HG03159 (cell line): ENCODE measurements at regions not wholly inside any gene's neighbourhood (a gene's known extent, or its start where the extent isn't known, plus 50 kb on each side); places are given as distances from the start of the nearest gene placed in this dataset.

ENCODE experiments used
- ATAC-seq: cut with Tn5 transposase; IDR thresholded peaks from one replicate; pipeline ENCODE4 v1.9.1; 2021; ENCODE audit warnings: mild to moderate bottlenecking, moderate library complexity; ENCODE audit not compliant: unreplicated experiment

- ATAC-seq, result no peak
Observed at GRCh38 chr14:42710071-42710470, 1103.4 kb downstream of the LRFN5 start.

- no peak for ATAC-seq
Observed at GRCh38 chr14:42703501-42703900, 1096.8 kb downstream of the LRFN5 start.

DNA sequence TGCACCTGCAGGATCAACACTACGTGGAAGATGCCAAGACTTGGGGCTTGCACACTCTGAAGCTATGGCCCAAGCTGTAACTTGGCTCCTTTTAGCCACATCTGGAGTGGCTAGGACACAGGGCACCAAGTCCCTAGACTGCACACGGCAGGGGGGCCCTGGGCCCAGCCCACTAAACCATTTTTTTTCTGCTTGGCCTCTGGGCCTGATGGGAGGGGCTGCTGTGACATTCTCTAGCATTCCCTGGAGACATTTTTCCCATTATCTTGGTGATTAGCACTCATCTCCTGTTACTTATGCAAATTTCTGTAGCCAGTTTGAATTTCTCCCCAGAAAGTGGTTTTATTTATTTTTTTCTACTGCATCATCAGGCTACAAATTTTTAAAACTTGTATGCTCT lies 1080.7 kb downstream of the LRFN5 start:
- ATAC-seq, result no peak

DNA sequence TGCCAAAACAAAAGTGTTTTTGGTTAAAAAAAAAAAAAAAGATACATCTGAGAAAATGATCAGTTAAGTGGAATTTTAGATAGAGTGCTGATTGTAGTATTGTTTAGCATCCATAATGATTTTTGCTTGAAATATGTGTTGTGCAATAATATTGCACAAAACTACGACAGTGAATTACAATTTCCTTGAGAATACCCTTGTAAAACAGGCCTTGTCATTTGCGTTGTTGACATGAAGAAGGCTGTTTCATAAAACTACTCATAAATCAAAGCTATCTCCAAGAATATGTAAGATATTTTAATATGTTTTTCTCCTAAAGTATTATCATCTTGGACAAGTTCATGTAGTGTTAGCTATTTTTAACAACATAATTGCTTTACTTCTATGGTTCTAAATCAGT lies 1077.0 kb downstream of the LRFN5 start:
- ATAC-seq, result no peak

DNA sequence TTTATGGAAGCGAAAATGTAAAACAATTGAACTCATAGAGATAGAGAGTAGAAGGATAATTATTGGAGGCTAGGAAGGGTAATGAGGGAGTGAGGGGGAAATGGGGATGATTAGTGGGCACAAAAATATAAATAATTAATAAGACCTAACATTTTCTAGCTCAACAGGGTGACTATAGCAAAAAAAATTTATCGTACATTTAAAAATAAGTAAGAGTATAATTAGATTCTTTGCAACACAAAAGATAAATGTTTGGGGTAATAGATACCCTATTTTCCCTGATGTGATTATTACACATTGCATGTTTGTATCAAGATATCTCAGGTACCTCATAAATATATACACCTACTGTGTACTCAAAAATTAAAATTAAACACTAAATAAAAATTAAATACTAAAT lies 1070.0 kb downstream of the LRFN5 start:
- no peak for ATAC-seq

DNA sequence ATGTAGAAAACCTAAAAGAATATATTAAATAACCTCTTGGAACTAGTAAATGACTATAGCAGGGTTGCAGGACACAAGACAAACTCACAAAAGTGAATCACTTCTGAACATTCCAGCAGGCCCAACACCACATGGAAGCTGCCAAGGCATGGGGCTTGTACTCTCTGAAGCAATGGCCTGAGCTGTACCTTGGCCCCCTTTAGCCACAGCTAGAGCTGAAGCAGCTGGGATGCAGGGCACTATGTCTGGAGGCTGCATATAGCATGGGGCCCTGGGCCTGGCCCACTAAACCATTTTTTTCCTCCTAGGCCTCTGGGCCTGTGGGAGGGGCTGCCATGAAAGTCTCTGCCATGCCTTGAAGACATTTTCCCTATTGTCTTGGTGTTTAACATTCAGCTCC lies 1067.3 kb downstream of the LRFN5 start:
- ATAC-seq, result no peak

DNA sequence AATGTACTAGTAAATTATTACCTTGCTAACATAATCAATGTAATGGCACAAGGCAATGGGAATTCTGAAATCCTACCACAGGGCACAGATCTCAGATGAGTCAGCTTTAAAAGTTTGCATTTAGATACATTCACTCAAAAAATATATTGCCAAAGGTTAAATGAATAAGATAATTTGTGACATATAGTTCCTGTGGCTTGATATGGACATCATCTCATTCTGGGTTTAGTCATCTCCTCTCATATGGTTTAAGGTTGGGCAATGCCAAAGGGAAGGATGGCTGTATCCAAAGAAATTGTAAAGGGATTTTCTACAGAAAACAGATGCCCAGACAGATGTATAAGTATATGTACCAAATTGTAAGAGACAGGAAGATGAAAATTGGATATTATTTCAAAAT lies 1065.0 kb downstream of the LRFN5 start:
- ATAC-seq, result no peak

DNA sequence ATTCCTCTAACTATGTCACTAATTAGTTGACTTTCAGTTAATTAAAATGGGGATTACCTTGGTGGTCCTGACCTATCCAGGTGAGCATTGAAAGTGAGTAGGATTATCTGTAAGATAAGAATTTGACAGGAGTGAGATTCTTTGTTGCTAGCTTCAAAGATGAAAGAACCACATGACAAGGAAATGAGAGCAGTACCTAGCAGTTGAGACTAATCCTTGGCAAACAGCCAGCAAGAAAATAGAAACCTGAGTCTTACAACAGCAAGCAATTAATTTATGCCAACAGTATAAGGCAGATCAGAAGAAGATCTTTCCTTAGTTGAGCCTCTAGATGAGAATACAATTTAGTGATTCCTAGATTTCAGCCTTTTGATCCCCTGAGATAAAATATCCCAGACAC lies 1058.4 kb downstream of the LRFN5 start:
- no peak for ATAC-seq

GRCh38 chr14:42664190-42664589 lies 1057.5 kb downstream of the LRFN5 start:
- no peak for ATAC-seq

GRCh38 chr14:42654707-42655106 lies 1048.0 kb downstream of the LRFN5 start:
- ATAC-seq, result no peak

DNA sequence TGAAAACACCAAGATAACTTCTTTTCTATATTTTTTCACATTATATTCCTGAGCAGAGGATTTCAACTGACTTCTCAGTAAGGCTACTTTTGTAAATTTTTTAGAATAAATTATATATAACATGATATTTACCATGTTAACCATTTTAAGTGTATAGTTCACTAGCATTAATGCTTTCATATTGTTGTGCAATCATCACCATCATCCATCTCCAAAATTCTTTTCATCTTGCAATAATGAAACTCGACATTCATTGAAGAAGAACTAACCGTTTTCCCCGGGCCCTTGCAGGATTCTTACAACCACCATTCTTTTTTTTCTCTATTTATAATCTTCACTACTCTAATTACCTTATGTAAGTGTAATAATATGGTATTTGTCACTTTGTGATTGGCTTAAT lies 1036.1 kb downstream of the LRFN5 start:
- ATAC-seq, result no peak

GRCh38 chr14:42633504-42634095 lies 1026.9 kb downstream of the LRFN5 start:
- no peak for ATAC-seq

- no peak for ATAC-seq
Observed at GRCh38 chr14:42629553-42629952, 1022.9 kb downstream of the LRFN5 start.

- no peak for ATAC-seq
Observed at GRCh38 chr14:42628602-42629001, 1021.9 kb downstream of the LRFN5 start.

DNA sequence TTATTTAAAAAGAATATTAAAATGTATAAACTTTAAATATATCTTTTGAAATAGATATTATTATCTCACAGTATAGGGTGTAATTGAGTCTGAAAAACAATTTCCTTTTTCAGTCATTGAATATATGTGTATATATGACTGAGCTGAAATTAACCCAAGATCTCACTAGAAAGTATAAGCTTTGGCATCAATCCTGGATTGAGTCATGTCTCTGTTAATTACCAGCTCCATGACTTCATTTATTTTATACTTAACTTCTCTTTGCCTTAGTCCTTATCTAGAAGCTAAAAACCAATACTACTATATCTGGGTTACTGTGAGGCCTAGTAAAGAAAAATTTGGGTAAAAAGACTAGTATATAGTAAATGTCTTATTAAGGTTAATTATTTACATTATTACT lies 1020.3 kb downstream of the LRFN5 start:
- no peak for ATAC-seq

- ATAC-seq, result no peak
Observed at GRCh38 chr14:42624980-42625761, 1018.5 kb downstream of the LRFN5 start.

- no peak for ATAC-seq
Observed at GRCh38 chr14:42617005-42617404, 1010.3 kb downstream of the LRFN5 start.

DNA sequence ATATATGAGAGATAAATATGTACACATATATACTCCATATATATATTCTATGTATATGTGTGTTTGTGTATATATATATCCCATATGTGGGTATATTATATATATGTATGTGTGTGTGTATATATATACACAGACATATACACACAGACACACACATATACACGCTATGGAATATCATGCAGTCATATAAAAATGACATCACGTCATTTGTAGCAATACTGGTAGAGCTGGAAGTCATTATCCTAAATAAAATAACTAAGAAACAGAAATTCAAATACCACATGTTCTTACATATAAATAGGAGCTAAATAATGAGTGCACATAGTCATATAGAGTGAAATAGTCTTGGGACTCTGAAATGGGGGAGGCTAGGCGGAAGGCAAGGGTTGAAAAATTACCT lies 1000.2 kb downstream of the LRFN5 start:
- ATAC-seq, result no peak

DNA sequence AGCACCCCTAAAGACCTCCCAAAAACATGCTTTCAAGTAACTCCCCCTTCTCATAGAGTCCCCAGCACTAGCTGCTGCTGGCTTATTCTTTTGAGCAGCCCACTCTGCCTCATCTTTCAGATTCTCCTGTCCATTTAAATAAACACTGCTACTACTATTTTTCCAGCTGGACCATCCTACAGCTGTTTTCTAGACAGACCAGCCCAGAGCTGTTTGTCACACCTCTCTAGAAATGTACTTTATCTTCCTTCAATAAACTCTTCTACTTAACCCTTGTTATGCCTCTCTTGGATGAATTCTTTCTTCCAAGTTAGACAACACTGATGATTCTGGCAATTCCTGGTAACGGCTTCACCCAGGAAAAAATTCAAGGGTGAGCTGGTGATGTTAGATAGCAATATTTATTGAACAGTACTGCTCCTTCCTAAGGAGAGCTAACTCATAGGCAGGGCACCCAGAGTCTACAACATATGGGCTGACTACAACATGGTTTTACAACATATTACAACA lies 995.7 kb downstream of the LRFN5 start:
- no peak for ATAC-seq

DNA sequence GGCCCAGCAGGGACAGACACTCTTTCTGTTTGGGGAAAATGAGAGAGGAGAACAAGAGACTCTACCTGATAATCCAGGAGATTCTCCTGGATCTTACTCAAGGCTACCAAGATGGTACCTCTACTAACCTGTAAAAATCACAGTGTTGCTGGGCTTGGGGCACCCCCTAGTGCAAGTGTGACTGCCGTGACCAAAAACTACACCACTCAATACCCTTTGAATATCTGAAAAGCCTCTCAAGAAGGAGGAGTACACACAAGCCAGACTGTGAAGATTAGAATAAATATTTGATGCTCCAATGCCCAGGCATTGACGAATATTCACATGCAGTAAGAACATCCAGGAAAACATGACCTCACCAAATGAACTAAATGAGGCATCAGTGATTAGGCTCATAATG lies 965.4 kb downstream of the LRFN5 start:
- no peak for ATAC-seq

- ATAC-seq, result no peak
Observed at GRCh38 chr14:42569227-42569626, 962.6 kb downstream of the LRFN5 start.

DNA sequence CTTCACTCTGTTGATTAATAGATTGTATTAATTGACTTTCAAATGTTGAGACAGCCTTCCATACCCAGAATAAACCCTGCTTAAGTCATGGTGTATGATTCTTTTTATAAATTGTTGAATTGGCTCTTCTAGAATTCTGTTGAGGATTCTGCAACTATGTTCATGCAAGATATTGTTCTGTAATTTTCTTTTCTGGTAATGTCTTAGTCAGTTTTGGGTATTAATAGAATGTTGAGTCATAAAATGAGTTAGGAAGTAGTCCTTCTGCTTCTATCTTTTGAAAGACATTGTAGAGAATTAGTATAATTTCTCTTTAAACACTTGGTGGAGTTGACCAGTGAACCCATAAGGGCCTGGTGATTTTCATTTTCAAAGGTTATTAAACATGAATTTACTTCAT lies 958.9 kb downstream of the LRFN5 start:
- ATAC-seq, result no peak

DNA sequence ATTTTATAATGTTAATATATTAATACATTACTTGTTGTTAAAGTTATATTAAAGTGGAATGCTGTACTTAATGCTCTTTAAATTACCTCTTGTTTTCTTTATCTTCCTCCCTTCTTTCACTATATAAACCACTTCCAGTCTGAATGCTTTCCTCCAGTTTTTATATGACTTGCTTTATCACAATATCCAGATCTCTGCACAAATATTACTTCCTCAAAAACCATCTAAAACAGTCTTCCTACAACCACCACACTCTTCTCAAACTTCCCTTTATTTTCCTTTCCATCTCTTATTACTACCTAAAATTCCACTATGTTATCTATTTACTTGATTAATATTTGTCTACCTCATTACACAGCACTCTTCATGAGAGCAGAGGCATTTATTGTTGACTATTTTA lies 956.6 kb downstream of the LRFN5 start:
- no peak for ATAC-seq
